Esophagus muscularis mucosa (tissue), 4 donors: ENCODE measurements at regions not wholly inside any gene's neighbourhood (a gene's known extent, or its start where the extent isn't known, plus 50 kb on each side); places are given as distances from the start of the nearest gene placed in this dataset.

Source experiments
- DNase-seq: peaks from one replicate; pipeline ENCODE4 v3.0.0-alpha.2; 2017; ENCODE audit errors: extremely low spot score
- H3K27ac ChIP-seq, 4 donors: fragments of 200-600 bp; sonication (generic); replicated peaks in 1 of 4; 1 replicate in 3 of 4; 2 replicates in 1 of 4; pipeline ENCODE4 v1.5.1; 2016 to 2019; ENCODE audit warnings: mild to moderate bottlenecking in 1 of 4
- H3K27me3 ChIP-seq, 4 donors: fragments of 200-600 bp; sonication (generic); one replicate each; pipeline versions ENCODE4 v1.5.1 to v1.6.0; 2016 to 2019
- H3K36me3 ChIP-seq, 4 donors: fragments of 200-600 bp; sonication (generic); one replicate each; pipeline ENCODE4 v1.5.1; 2016 to 2019
- H3K4me1 ChIP-seq, 4 donors: fragments of 200-600 bp; sonication (generic); one replicate each; pipeline ENCODE4 v1.5.1; 2016 to 2019
- H3K4me3 ChIP-seq, 4 donors: fragments of 200-600 bp; sonication (generic); 1 replicate in 2 of 4; 2 replicates in 2 of 4; pipeline ENCODE4 v1.5.1; 2016 to 2019; ENCODE audit warnings: mild to moderate bottlenecking in 4 of 4, moderate library complexity in 1 of 4
- H3K9me3 ChIP-seq, 4 donors: fragments of 200-600 bp; sonication (generic); 1 replicate in 3 of 4; 2 replicates in 1 of 4; pipeline ENCODE4 v1.5.1; 2016 to 2019
- CTCF ChIP-seq, 3 experiments: fragments of 200-600 bp in 2 of 3; fragments of 450-650 bp in 1 of 3; sonication (generic) in 2 of 3; IDR thresholded peaks; one replicate each; pipeline ENCODE4 v1.5.1; 2017 to 2019; ENCODE audit warnings: antibody characterized with exemption in 3 of 3, mild to moderate bottlenecking in 2 of 3, moderate library complexity in 1 of 3
- EP300 ChIP-seq: sonication (generic); formaldehyde crosslinking; IDR thresholded peaks from one replicate; pipeline ENCODE4 v1.6.1; 2017; ENCODE audit warnings: antibody characterized with exemption
- POLR2A ChIP-seq: fragments of 450-650 bp; IDR thresholded peaks from one replicate; pipeline ENCODE4 v1.6.1; 2017; ENCODE audit warnings: antibody characterized with exemption, moderate library complexity, mild to moderate bottlenecking, low read depth
- POLR2AphosphoS5 ChIP-seq, 2 donors: sonication (generic); formaldehyde crosslinking; IDR thresholded peaks; one replicate each; pipeline ENCODE4 v1.6.1; 2017; ENCODE audit warnings: antibody characterized with exemption in 2 of 2
- WGBS: methylation state at CpG from one replicate; pipeline ENCODE4 v1.1.5; 2018; 5-methylcytosine and 5-hydroxymethylcytosine counted together
- intact Hi-C: fragments of 100-400 bp; cut with DNase I; formaldehyde crosslinking; loops from one replicate; pipeline ENCODE4 v1.15.1; 2023

DNA sequence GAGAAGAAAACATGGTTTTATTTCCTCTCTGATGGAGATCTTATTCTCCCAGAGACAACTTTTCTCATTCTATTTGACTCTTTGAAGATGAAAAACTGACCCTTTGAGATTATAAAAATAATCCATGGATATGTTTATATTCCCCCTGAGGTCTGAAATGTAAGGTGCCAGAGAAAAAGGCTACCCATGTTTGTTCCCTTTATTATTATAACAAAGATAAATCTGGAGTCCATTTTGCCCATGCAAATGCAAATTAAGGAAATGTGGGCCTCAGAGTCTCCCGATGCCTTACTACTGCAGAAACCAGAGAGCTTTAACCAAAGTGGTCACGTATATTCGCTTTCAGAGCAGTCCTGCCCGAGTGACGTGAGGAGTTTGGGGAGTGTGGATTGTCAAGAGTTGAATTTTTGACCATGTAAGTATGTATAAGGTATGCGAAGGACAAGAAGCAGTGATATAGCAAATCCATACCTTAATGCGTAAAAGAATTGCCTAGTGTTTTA is 312.5 kb downstream of the RASEF start:
- Histone ChIP-seq H3K36me3 (no peaks in the 10 kb centered on the region), H3K4me1 (no peaks in the 10 kb centered on the region), H3K27ac (no peak overlapping the region), H3K4me3 (no peak overlapping the region), H3K27me3 (no peaks in the 10 kb centered on the region), H3K9me3 (no peaks in the 10 kb centered on the region)
- WGBS = 80% methylated on average over 7 of the region's 7 CpGs
- intact Hi-C loops = no loop called here
- no peak for DNase-seq
- TF ChIP-seq EP300 (no peak), CTCF (IDR thresholded peaks at IDR 0.05) (no peak), POLR2A (no peak)

DNA sequence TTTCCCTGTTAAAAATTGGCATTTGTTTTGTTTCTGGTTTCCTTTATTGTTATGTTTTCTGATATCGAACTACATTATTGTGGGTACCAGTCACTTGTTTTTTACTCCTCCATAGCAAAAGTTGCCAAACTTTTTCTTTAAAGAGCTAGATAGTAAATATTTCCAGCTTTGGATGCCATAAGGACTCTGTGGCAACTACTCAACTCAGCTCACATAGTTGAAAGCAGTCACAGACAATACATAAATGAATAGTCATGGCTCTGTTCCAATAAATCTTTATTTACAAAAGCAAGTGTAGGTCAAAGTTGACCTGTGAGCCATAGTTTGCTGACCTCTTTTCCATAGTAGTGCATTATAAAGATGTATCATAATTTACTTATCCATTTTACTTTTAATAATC is 305.0 kb downstream of the RASEF start:
- H3K36me3 ChIP-seq = no peaks in the 10 kb centered on the region
- DNase-seq = no peak
- 0% methylated on average over 1 of the region's 1 CpG for WGBS
- H3K27me3 ChIP-seq = no peaks in the 10 kb centered on the region
- H3K4me1 ChIP-seq = no peaks in the 10 kb centered on the region
- no peak overlapping the region for H3K27ac ChIP-seq
- H3K4me3 ChIP-seq = no peak overlapping the region
- no peaks in the 10 kb centered on the region for H3K9me3 ChIP-seq
- TF ChIP-seq POLR2AphosphoS5 (IDR thresholded peaks at IDR 0.05) (no peak), CTCF (IDR thresholded peaks at IDR 0.05) (no peak), POLR2A (no peak), EP300 (no peak)
- intact Hi-C loops = no loop called here

GRCh38 chr9:82761027-82761426 is 301.9 kb downstream of the RASEF start:
- WGBS = 94% methylated on average over 1 of the region's 1 CpG
- TF ChIP-seq CTCF (IDR thresholded peaks at IDR 0.05) (no peak), POLR2A (no peak), POLR2AphosphoS5 (IDR thresholded peaks at IDR 0.05) (no peak), EP300 (no peak)
- intact Hi-C loops = no loop called here
- no peaks in the 10 kb centered on the region for H3K4me1 ChIP-seq
- H3K27me3 ChIP-seq = no peaks in the 10 kb centered on the region
- no peak overlapping the region for H3K27ac ChIP-seq
- no peak for DNase-seq
- H3K36me3 ChIP-seq = no peaks in the 10 kb centered on the region
- no peaks in the 10 kb centered on the region for H3K9me3 ChIP-seq
- no peak overlapping the region for H3K4me3 ChIP-seq

- intact Hi-C loops = no loop called here
Observed at GRCh38 chr9:82761956-82762355, 301.0 kb downstream of the RASEF start.

More at GRCh38 chr9:82761956-82762355, 301.0 kb downstream of the RASEF start:
- no peaks in the 10 kb centered on the region for H3K4me1 ChIP-seq
- H3K36me3 ChIP-seq = no peaks in the 10 kb centered on the region
- no peaks in the 10 kb centered on the region for H3K27me3 ChIP-seq
- TF ChIP-seq CTCF (IDR thresholded peaks at IDR 0.05) (no peak), EP300 (no peak), POLR2AphosphoS5 (IDR thresholded peaks at IDR 0.05) (no peak), POLR2A (no peak)
- WGBS = no CpG with 5 or more reads among the region's 3 CpGs
- H3K9me3 ChIP-seq = no peaks in the 10 kb centered on the region
- H3K4me3 ChIP-seq = no peak overlapping the region
- H3K27ac ChIP-seq = no peak overlapping the region
- DNase-seq = no peak
